T-cell (primary cell): ENCODE measurements at regions not wholly inside any gene's neighbourhood (a gene's known extent, or its start where the extent isn't known, plus 50 kb on each side); places are given as distances from the start of the nearest gene placed in this dataset.
"Not testable (repeated sequence)": the region's sequence is repeated elsewhere in the genome, so short reads cannot be mapped to it uniquely, and the experiment has no call there.

Source experiments
- ATAC-seq, 4 experiments: fragments of 200-7000 bp in 3 of 4; fragments of 150-1000 bp in 1 of 4; cut with Tn5 transposase; replicated peaks in 1 of 4; 1 replicate in 3 of 4; 2 replicates in 1 of 4; pipeline ENCODE4 v1.10.0; 2021; ENCODE audit warnings: moderate library complexity in 3 of 4, mild to moderate bottlenecking in 2 of 4, moderate number of reproducible peaks in 1 of 4
- CTCF ChIA-PET, 2 donors: fragments of 300-600 bp; sonication (Branson Sonifier 250); formaldehyde crosslinking; loops; one replicate each; lab custom pipeline; 2022; ENCODE audit warnings: antibody characterized with exemption in 2 of 2; lab: Charles Lee
- POLR2A ChIA-PET, 2 donors: fragments of 300-600 bp; sonication (Branson Sonifier 250); formaldehyde crosslinking; loops; one replicate each; lab custom pipeline; 2022; ENCODE audit warnings: antibody characterized with exemption in 2 of 2; lab: Charles Lee
- DNase-seq, 35 experiments: peaks; one replicate each; pipeline versions ENCODE4 v3.0.0 to v3.0.0-alpha.2; 2013 to 2023
- H3K27ac ChIP-seq: one replicate; pipeline ENCODE4 v1.5.1; 2013; ENCODE audit warnings: low read length
- H3K27me3 ChIP-seq, 2 experiments: replicated peaks in 1 of 2; 1 replicate in 1 of 2; 2 replicates in 1 of 2; pipeline versions ENCODE4 v1.6.1 to v1.7.0; 2013; ENCODE audit warnings: low read length in 1 of 2, mixed read lengths in 1 of 2; ENCODE audit not compliant: control insufficient read depth in 2 of 2, insufficient read depth in 2 of 2; ENCODE audit errors: extremely low read depth in 1 of 2
- H3K36me3 ChIP-seq, 2 donors: 1 replicate in 1 of 2; 2 replicates in 1 of 2; pipeline versions ENCODE4 v1.6.1 to v1.7.0; 2013; ENCODE audit warnings: low read length in 1 of 2; ENCODE audit not compliant: control insufficient read depth in 2 of 2, insufficient read depth in 1 of 2; ENCODE audit errors: extremely low read depth in 1 of 2
- H3K4me1 ChIP-seq, 2 experiments: 1 replicate in 1 of 2; 2 replicates in 1 of 2; pipeline versions ENCODE4 v1.6.1 to v1.7.0; 2013; ENCODE audit warnings: low read length in 2 of 2, mixed read lengths in 1 of 2; ENCODE audit not compliant: insufficient read depth in 2 of 2, control insufficient read depth in 1 of 2; ENCODE audit errors: extremely low read depth in 1 of 2
- H3K4me3 ChIP-seq, 2 donors: 1 replicate in 1 of 2; 2 replicates in 1 of 2; pipeline versions ENCODE4 v1.5.1 to v1.7.0; 2013; ENCODE audit warnings: mild to moderate bottlenecking in 2 of 2, low read length in 1 of 2, moderate library complexity in 1 of 2; ENCODE audit not compliant: control insufficient read depth in 1 of 2; ENCODE audit errors: extremely low read depth in 1 of 2
- H3K9me3 ChIP-seq: 2 replicates; pipeline ENCODE4 v1.7.0; 2013
- H3K27ac Mint-ChIP-seq, 2 donors: one replicate each; pipeline ENCODE4 v1.8.0; 2020 to 2021; ENCODE audit warnings: mild to moderate bottlenecking in 2 of 2, mixed read lengths in 2 of 2
- H3K27me3 Mint-ChIP-seq, 2 donors: one replicate each; pipeline ENCODE4 v1.8.0; 2021 to 2022; ENCODE audit warnings: mixed read lengths in 2 of 2
- H3K36me3 Mint-ChIP-seq: one replicate; pipeline ENCODE4 v1.8.0; 2021; ENCODE audit warnings: mixed read lengths
- H3K4me1 Mint-ChIP-seq, 3 donors: one replicate each; pipeline ENCODE4 v1.8.0; 2020 to 2022; ENCODE audit warnings: mixed read lengths in 3 of 3, mild to moderate bottlenecking in 1 of 3
- H3K4me3 Mint-ChIP-seq, 3 donors: one replicate each; pipeline ENCODE4 v1.8.0; 2020 to 2022; ENCODE audit warnings: mild to moderate bottlenecking in 3 of 3, mixed read lengths in 3 of 3, moderate library complexity in 3 of 3
- H3K9me3 Mint-ChIP-seq, 3 donors: one replicate each; pipeline ENCODE4 v1.8.0; 2020 to 2022; ENCODE audit warnings: mixed read lengths in 3 of 3
- WGBS: methylation state at CpG from one replicate; pipeline ENCODE4 v1.1.5; 2013; ENCODE audit warnings: missing lambda C conversion rate; ENCODE audit not compliant: insufficient coverage; 5-methylcytosine and 5-hydroxymethylcytosine counted together

DNA sequence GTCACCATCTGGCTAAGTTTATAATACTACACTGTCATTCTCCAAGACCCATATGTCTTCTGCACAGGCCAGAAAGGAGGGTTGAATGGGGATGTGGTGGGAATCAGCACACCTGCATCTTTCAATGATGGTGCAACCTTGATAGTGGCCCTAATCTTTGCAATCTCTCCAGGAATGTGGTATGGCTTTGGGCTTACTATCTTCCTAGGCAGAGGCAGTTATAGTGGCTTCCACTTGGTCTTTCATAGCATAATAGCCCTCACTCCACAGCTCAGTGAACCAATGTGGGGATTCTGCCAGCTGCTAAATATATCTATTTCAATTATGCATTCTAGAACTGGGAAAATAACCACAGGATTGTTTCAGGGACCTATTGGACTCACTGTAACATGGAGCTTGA is 61.8 kb upstream of the ATP2B1 start:
- H3K4me1 ChIP-seq: peaks cover 0 to 7% of the 10 kb centered on the region in 2 experiments
- ChIA-PET POLR2A (no interaction called here), CTCF (no interaction called here)
- H3K27me3 ChIP-seq: no peaks in the 10 kb centered on the region
- no peaks in the 10 kb centered on the region for H3K27me3 Mint-ChIP-seq
- DNase-seq: no peak
- H3K4me3 ChIP-seq: no peak overlapping the region
- ATAC-seq: no peak
- no peak overlapping the region for H3K27ac ChIP-seq
- H3K4me3 Mint-ChIP-seq: no peak overlapping the region
- H3K36me3 ChIP-seq: no peaks in the 10 kb centered on the region
- H3K27ac Mint-ChIP-seq: no peak overlapping the region
- peaks cover 0 to 10% (median 5%) of the 10 kb centered on the region in 3 donors for H3K9me3 Mint-ChIP-seq
- peaks cover 5% of the 10 kb centered on the region for H3K36me3 Mint-ChIP-seq
- peaks cover 19 to 49% (median 30%) of the 10 kb centered on the region in 3 donors for H3K4me1 Mint-ChIP-seq
- no peaks in the 10 kb centered on the region for H3K9me3 ChIP-seq

DNA sequence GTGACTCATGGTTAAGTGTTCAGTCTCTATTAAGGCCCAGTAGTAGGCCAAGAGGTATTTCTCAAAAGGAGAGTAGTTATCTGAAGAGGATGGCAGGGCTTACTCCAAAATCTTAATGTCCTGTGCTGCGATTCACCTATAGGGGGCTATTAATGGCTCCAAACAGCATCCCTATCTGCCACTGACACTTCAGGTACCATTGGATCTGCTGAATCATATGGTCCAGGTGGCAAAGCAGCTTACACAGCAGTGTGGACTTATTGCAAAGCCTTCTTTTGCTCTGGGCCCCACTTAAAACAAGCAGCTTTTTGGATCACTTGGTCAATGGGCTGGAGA is 60.8 kb upstream of the ATP2B1 start:
- POLR2A ChIA-PET: no interaction called here
- peaks cover 5% of the 10 kb centered on the region for H3K36me3 Mint-ChIP-seq
- CTCF ChIA-PET: interaction anchor here in 1 of 2 donors (0.5 to 0.6 kb wide), 2 partner anchors 128 to 175 kb away, joined by 3 to 4 read pairs; no protein-coding TSS in a partner anchor

DNA sequence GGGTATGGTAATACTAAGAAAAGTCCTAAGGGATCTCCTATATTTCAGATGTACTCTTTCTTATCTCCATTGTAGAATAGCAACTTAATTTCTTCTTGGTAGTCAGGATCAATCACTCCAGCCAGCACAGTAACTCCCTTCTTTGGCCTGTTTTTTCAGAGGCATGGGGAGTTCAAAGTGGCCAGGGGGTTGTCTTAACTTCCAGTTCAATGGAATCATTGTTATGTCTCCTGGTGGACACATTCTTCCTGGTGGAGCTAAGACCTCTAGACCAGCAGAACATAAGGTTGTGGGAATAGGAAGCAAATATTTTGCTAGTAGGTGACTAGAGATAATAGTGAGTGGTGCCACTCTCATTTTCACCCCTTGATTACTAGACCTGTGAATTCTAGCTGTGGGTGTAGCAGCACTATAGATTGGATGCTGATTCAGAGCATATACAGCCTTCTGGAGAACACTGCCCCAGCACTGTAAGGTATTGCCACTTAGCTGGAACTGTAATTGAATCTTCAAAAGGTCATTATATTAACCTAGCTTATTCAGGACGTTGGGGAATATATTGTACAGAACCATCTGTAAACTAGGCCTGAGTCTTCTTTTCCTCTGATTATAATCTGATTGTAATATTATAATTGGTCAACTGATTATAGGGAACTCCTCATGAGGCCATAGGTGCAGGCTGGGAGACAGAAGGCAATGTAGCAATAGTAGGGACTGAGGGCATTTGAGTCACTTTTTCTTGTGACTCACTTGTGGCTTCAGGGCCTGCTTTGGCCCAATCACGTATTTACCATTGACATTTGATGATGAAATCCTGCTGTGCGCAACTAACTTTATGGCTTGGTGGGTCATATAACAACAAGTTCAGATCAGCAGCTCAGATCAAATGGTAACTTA is 60.2 kb upstream of the ATP2B1 start:
- ChIA-PET POLR2A (no interaction called here), CTCF (interaction anchor here in 1 of 2 donors (0.5 kb wide), 1 partner anchor 174 kb away, joined by 4 read pairs; no protein-coding TSS in a partner anchor)
- DNase-seq (peak in 1 of 35 experiments; percentile 18), ATAC-seq (no peak)
- Mint-ChIP-seq H3K36me3 (peaks cover 5% of the 10 kb centered on the region), H3K9me3 (peaks cover 5 to 10% (median 5%) of the 10 kb centered on the region in 3 donors), H3K4me1 (peaks cover 19 to 58% (median 34%) of the 10 kb centered on the region in 3 donors), H3K4me3 (no peak overlapping the region), H3K27me3 (no peaks in the 10 kb centered on the region), H3K27ac (peak overlapping the region; percentile 19 to 48)
- H3K4me1 ChIP-seq: peaks cover 0 to 7% of the 10 kb centered on the region in 2 experiments
- H3K4me3 ChIP-seq: no peak overlapping the region
- no peaks in the 10 kb centered on the region for H3K9me3 ChIP-seq
- no peaks in the 10 kb centered on the region for H3K36me3 ChIP-seq
- H3K27me3 ChIP-seq: no peaks in the 10 kb centered on the region
- no peak overlapping the region for H3K27ac ChIP-seq
- WGBS: 100% methylated on average over 1 of the region's 3 CpGs

More for the DNA sequence above, 60.8 kb upstream of the ATP2B1 start:
- Histone ChIP-seq H3K4me3 (no peak overlapping the region), H3K27ac (no peak overlapping the region), H3K36me3 (no peaks in the 10 kb centered on the region), H3K4me1 (peaks cover 0 to 7% of the 10 kb centered on the region in 2 experiments), H3K9me3 (no peaks in the 10 kb centered on the region), H3K27me3 (no peaks in the 10 kb centered on the region)
- no peak for DNase-seq
- H3K27me3 Mint-ChIP-seq: no peaks in the 10 kb centered on the region
- 86% methylated on average over 1 of the region's 1 CpG for WGBS
- no peak overlapping the region for H3K4me3 Mint-ChIP-seq
- no peak for ATAC-seq
- H3K27ac Mint-ChIP-seq: no peak overlapping the region
- H3K9me3 Mint-ChIP-seq: peaks cover 0 to 10% (median 5%) of the 10 kb centered on the region in 3 donors
- peaks cover 19 to 53% (median 34%) of the 10 kb centered on the region in 3 donors for H3K4me1 Mint-ChIP-seq

DNA sequence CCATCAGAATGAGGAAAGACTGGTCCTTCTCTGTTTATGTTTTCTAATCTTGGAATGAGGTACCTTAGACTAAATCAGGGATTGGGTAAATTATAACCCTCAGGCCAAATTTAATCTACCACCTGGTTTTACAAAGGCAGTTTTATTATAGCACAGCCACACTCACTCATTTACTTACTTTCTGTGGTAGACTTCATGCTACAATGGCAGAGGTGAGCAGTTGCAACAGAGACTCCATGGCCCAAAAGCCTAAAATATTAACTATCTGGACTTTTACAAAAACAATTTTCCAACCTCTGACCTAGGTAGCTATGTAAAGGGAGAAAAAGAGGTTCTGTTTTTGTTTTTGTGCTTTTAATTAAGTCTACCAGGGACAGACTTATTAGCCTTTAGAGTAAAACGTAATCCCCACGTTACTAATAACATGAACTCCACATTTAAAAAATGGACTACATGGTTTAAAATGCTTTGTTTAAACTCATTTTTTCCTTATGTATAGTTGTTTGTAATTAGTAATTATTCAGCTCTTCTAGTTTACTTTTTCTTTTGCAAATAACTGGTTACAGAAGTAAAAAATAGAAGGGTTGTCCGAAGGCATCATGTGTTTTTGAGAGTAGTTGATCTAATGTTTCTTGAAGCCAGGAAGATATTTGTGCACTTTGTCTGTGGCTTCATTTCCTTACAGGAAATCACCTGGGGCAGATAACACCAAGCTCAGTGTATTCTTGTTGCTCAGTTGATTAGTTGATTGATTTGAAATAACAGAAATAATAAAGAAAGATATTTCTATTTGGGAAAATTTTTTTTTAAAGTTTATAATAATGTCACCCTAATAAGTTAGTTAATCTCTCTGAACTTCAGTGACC is 57.6 kb upstream of the ATP2B1 start:
- ChIA-PET CTCF (no interaction called here), POLR2A (interaction anchor here in 1 of 2 donors (0.6 kb wide), 1 partner anchor 239 kb away, joined by 4 read pairs; no protein-coding TSS in a partner anchor)
- Mint-ChIP-seq H3K9me3 (peaks cover 5 to 10% (median 5%) of the 10 kb centered on the region in 3 donors), H3K27me3 (no peaks in the 10 kb centered on the region), H3K4me3 (peak overlapping the region in 1 of 3 donors; percentile 16), H3K27ac (peak overlapping the region; percentile 88 to 92), H3K4me1 (peaks cover 24 to 64% (median 45%) of the 10 kb centered on the region in 3 donors), H3K36me3 (peaks cover 5% of the 10 kb centered on the region)
- H3K4me3 ChIP-seq: no peak overlapping the region
- no peaks in the 10 kb centered on the region for H3K36me3 ChIP-seq
- no peaks in the 10 kb centered on the region for H3K9me3 ChIP-seq
- peak overlapping the region; percentile 61 for H3K27ac ChIP-seq
- ATAC-seq (peak in 3 of 4 experiments; percentile 62 to 68 (median 66)), DNase-seq (peak in 1 of 35 experiments; percentile 39)
- H3K27me3 ChIP-seq: no peaks in the 10 kb centered on the region
- WGBS: no CpG with 5 or more reads among the region's 3 CpGs
- H3K4me1 ChIP-seq: peaks cover 4 to 10% of the 10 kb centered on the region in 2 experiments

DNA sequence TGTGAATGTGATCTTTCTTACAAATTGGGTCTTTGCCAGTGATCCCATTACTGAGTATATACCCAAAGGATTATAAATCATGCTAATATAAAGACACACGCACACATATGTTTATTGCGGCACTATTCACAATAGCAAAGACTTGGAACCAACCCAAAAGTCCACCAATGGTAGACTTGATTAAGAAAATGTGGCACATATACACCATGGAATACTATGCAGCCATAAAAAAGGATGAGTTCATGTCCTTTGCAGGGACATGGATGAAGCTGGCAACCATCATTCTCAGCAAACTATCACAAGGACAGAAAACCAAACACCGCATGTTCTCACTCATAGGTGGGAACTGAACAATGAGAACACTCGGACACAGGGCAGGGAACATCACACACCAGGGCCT is 55.5 kb upstream of the ATP2B1 start:
- H3K9me3 Mint-ChIP-seq, H3K36me3 Mint-ChIP-seq, ATAC-seq, CTCF ChIA-PET, DNase-seq, H3K9me3 ChIP-seq, H3K4me3 Mint-ChIP-seq, H3K27ac ChIP-seq, H3K36me3 ChIP-seq, H3K4me3 ChIP-seq, POLR2A ChIA-PET, H3K27me3 Mint-ChIP-seq, H3K27me3 ChIP-seq, H3K27ac Mint-ChIP-seq: not testable (repeated sequence)
- peaks cover 14 to 15% of the 10 kb centered on the region in 2 experiments for H3K4me1 ChIP-seq
- no CpG with 5 or more reads among the region's 4 CpGs for WGBS
- peaks cover 30 to 60% (median 48%) of the 10 kb centered on the region in 3 donors for H3K4me1 Mint-ChIP-seq
